SK-N-SH (cell line): ENCODE measurements at regions not wholly inside any gene's neighbourhood (a gene's known extent, or its start where the extent isn't known, plus 50 kb on each side); places are given as distances from the start of the nearest gene placed in this dataset.

Experiments
- CTCF ChIA-PET: fragments of 300-600, 350-600 bp; formaldehyde crosslinking; extraction: SDS; loops from one replicate; lab custom pipeline; 2021; lab: Yijun Ruan, JAX
- POLR2A ChIA-PET: fragments of 350-600 bp; sonication (Branson Sonifier 250); formaldehyde crosslinking; extraction: SDS; loops from one replicate; lab custom pipeline; 2020; ENCODE audit warnings: antibody characterized with exemption, inconsistent platforms; lab: Yijun Ruan, JAX
- DNase-seq: peaks from one replicate; pipeline ENCODE4 v3.0.0; 2012
- H2AFZ ChIP-seq: fragments of 200-600 bp; sonication (generic); 2 replicates; pipeline ENCODE4 v1.8.1; 2016; ENCODE audit warnings: antibody characterized with exemption, mild to moderate bottlenecking, low read depth
- H3F3A ChIP-seq: fragments of 200-600 bp; sonication (generic); replicated peaks from 2 replicates; pipeline ENCODE3; 2016; ENCODE audit warnings: antibody characterized with exemption, mild to moderate bottlenecking; ENCODE audit not compliant: insufficient read depth
- H3K27ac ChIP-seq, 2 experiments: fragments of 200-500 bp in 1 of 2; fragments of 200-600 bp in 1 of 2; sonication (Bioruptor generic) in 1 of 2; sonication (generic), shearing (Covaris generic) in 1 of 2; 2 replicates each; pipeline versions ENCODE4 v1.5.1 to v1.6.1; 2014 to 2016; ENCODE audit warnings: low read depth in 2 of 2, inconsistent platforms in 1 of 2, low read length in 1 of 2, mild to moderate bottlenecking in 1 of 2, mixed read lengths in 1 of 2
- H3K27me3 ChIP-seq: fragments of 200-600 bp; sonication (generic), shearing (Covaris generic); 2 replicates; pipeline ENCODE4 v1.6.1; 2016; ENCODE audit warnings: mixed run types; ENCODE audit not compliant: insufficient read depth
- H3K36me3 ChIP-seq, 2 experiments: fragments of 200-500 bp in 1 of 2; fragments of 200-600 bp in 1 of 2; sonication (Bioruptor generic) in 1 of 2; sonication (generic) in 1 of 2; replicated peaks in 1 of 2; 2 replicates each; pipeline versions ENCODE3 to v1.5.1; 2014 to 2016; ENCODE audit warnings: low read length in 1 of 2, mild to moderate bottlenecking in 1 of 2; ENCODE audit not compliant: insufficient read depth in 2 of 2, control insufficient read depth in 1 of 2
- H3K4me1 ChIP-seq, 2 experiments: fragments of 200-500 bp in 1 of 2; fragments of 200-600 bp in 1 of 2; sonication (Bioruptor generic) in 1 of 2; sonication (generic), shearing (Covaris generic) in 1 of 2; 2 replicates each; pipeline versions ENCODE4 v1.5.1 to v1.6.1; 2014 to 2016; ENCODE audit warnings: low read depth in 1 of 2, low read length in 1 of 2, mixed run types in 1 of 2; ENCODE audit not compliant: insufficient read depth in 2 of 2, control insufficient read depth in 1 of 2
- H3K4me2 ChIP-seq: fragments of 200-600 bp; sonication (generic), shearing (Covaris generic); 2 replicates; pipeline ENCODE4 v1.6.1; 2017; ENCODE audit warnings: mixed run types
- H3K4me3 ChIP-seq, 2 experiments: fragments of 200-500 bp in 1 of 2; fragments of 200-600 bp in 1 of 2; sonication (Bioruptor generic) in 1 of 2; sonication (generic), shearing (Covaris generic) in 1 of 2; 2 replicates each; pipeline versions ENCODE4 v1.5.1 to v1.8.1; 2014 to 2016; ENCODE audit warnings: low read depth in 2 of 2, inconsistent platforms in 1 of 2, low read length in 1 of 2, mild to moderate bottlenecking in 1 of 2, mixed read lengths in 1 of 2, moderate library complexity in 1 of 2
- H3K79me2 ChIP-seq: fragments of 200-600 bp; sonication (generic); 2 replicates; pipeline ENCODE4 v1.8.1; 2017; ENCODE audit warnings: mild to moderate bottlenecking; ENCODE audit not compliant: insufficient read depth
- H3K9ac ChIP-seq: fragments of 200-600 bp; sonication (generic); 2 replicates; pipeline ENCODE4 v1.6.1; 2017; ENCODE audit warnings: mixed run types
- H3K9me2 ChIP-seq: fragments of 200-600 bp; sonication (generic); 2 replicates; pipeline ENCODE4 v1.6.1; 2017; ENCODE audit warnings: mixed run types
- H3K9me3 ChIP-seq: fragments of 200-600 bp; sonication (generic); 2 replicates; pipeline ENCODE4 v1.6.1; 2017; ENCODE audit warnings: mixed run types, mild to moderate bottlenecking, moderate library complexity
- H4K20me1 ChIP-seq: fragments of 200-600 bp; sonication (generic); 2 replicates; pipeline ENCODE4 v1.6.1; 2017; ENCODE audit warnings: mild to moderate bottlenecking, mixed run types; ENCODE audit not compliant: insufficient read depth
- CHD2 ChIP-seq: fragments of 150-350 bp; IDR thresholded peaks from 2 replicates; pipeline ENCODE4 v1.6.1; 2018; ENCODE audit warnings: low read length; ENCODE audit not compliant: partially characterized antibody
- ELF1 ChIP-seq: IDR thresholded peaks from 2 replicates; pipeline ENCODE4 v1.4.0; 2012
- EP300 ChIP-seq, 2 experiments: IDR thresholded peaks; 2 replicates each; pipeline versions ENCODE4 v1.4.0 to v1.6.1; 2012; ENCODE audit warnings: borderline replicate concordance in 1 of 2, low read depth in 1 of 2, low read length in 1 of 2
- FOSL2 ChIP-seq: IDR thresholded peaks from 2 replicates; pipeline ENCODE4 v1.4.0; 2012; ENCODE audit warnings: low read depth, mild to moderate bottlenecking, moderate library complexity, borderline replicate concordance
- FOXJ3 ChIP-seq: sonication (generic); formaldehyde crosslinking; IDR thresholded peaks from 2 replicates; pipeline ENCODE4 v1.5.1; 2020; ENCODE audit warnings: mild to moderate bottlenecking, missing genetic modification reagents
- FOXM1 ChIP-seq: IDR thresholded peaks from 2 replicates; pipeline ENCODE4 v1.4.0; 2012; ENCODE audit warnings: low read depth, mild to moderate bottlenecking
- GABPA ChIP-seq: IDR thresholded peaks from 2 replicates; pipeline ENCODE4 v1.4.0; 2012; ENCODE audit warnings: low read depth, mild to moderate bottlenecking
- JUND ChIP-seq: IDR thresholded peaks from 2 replicates; pipeline ENCODE4 v1.4.0; 2012
- MEF2A ChIP-seq: IDR thresholded peaks from 2 replicates; pipeline ENCODE4 v1.4.0; 2012; ENCODE audit warnings: low read depth, borderline replicate concordance
- NFIC ChIP-seq: IDR thresholded peaks from 2 replicates; pipeline ENCODE4 v1.4.0; 2012; ENCODE audit warnings: borderline replicate concordance
- NRF1 ChIP-seq: IDR thresholded peaks from 2 replicates; pipeline ENCODE4 v1.6.1; 2012; ENCODE audit warnings: low read depth, mild to moderate bottlenecking, low read length
- POLR2AphosphoS5 ChIP-seq: IDR thresholded peaks from 2 replicates; pipeline ENCODE4 v1.6.1; 2012; ENCODE audit warnings: low read depth, low read length
- RCOR1 ChIP-seq: fragments of 150-350 bp; IDR thresholded peaks from 2 replicates; pipeline ENCODE4 v1.6.1; 2017; ENCODE audit warnings: antibody characterized with exemption, low read length
- RFX5 ChIP-seq: IDR thresholded peaks from 2 replicates; pipeline ENCODE4 v1.6.1; 2012; ENCODE audit warnings: mild to moderate bottlenecking, improper control_type of control experiment, low read length
- TCF12 ChIP-seq: IDR thresholded peaks from 2 replicates; pipeline ENCODE4 v1.4.0; 2012
- TEAD4 ChIP-seq: IDR thresholded peaks from 2 replicates; pipeline ENCODE4 v1.4.0; 2012; ENCODE audit warnings: mild to moderate bottlenecking, borderline replicate concordance; ENCODE audit not compliant: insufficient read depth
- YY1 ChIP-seq: IDR thresholded peaks from 2 replicates; pipeline ENCODE4 v1.4.0; 2012; ENCODE audit warnings: low read depth, mild to moderate bottlenecking
- WGBS: methylation state at CpG from one replicate; pipeline ENCODE4 v1.1.6; 2017; ENCODE audit warnings: low lambda C conversion rate; 5-methylcytosine and 5-hydroxymethylcytosine counted together
- TF ChIP-seq, protein P1 (sequence below): IDR thresholded peaks from 2 replicates; pipeline ENCODE4; 2012
- TF ChIP-seq, protein P2 (sequence below): IDR thresholded peaks from 2 replicates; pipeline ENCODE4 v1.6.1; 2012; ENCODE audit warnings: mild to moderate bottlenecking, low read depth, low read length, moderate library complexity

DNA sequence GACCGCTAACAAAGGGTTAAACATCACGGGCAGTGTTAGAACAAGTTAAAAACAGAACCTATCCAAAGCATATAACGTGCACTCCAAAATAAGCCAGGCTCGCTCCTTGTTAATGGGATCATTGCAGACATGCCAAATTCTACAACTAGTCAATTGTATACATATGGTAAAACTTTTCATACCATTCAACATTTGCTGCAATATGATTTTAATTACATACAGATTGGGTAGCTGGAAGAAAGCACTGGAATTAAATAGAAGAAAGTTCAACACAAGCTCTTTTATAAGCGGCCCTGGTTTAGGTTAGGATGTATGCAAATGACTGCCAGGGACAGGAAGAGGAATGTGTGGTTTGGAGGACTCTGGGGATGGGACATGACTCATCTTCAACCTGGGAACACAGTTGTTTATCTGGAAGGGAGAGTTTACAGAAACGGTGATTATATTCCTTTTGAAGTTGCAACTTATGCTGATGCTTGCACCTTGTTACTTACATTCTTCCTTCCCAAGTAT is 62.5 kb upstream of the TIAM2 start:
- no peaks in the 10 kb centered on the region for H3K36me3 ChIP-seq
- no peak overlapping the region; the same call in 1 of the 2 replicates for H3K9ac ChIP-seq
- H4K20me1 ChIP-seq: no peaks in the 10 kb centered on the region
- H3K4me3 ChIP-seq: no peak overlapping the region; a peak in 2 of 4 replicates
- H3K27me3 ChIP-seq: no peaks in the 10 kb centered on the region
- H3K79me2 ChIP-seq: no peaks in the 10 kb centered on the region
- 21% methylated on average over 6 of the region's 6 CpGs for WGBS
- peak; percentile 38 for DNase-seq
- peaks cover 27% of the 10 kb centered on the region for H3F3A ChIP-seq
- H3K9me2 ChIP-seq: no peaks in the 10 kb centered on the region
- peaks cover 31 to 33% of the 10 kb centered on the region in 2 experiments for H3K4me1 ChIP-seq
- CTCF ChIA-PET: interaction anchor here (0.9 to 8.1 kb wide), 7 partner anchors 24 to 257 kb away, joined by 3 to 132 read pairs (median 3); no protein-coding TSS in a partner anchor
- peak overlapping the region; percentile 66; the same call in 1 of the 2 replicates for H3K4me2 ChIP-seq
- H3K9me3 ChIP-seq: no peaks in the 10 kb centered on the region
- TF ChIP-seq JUND: peak; percentile 56; the same call in 1 of the 2 replicates
- peak; percentile 20; the same call in 1 of the 2 replicates for TF ChIP-seq POLR2AphosphoS5
- TF ChIP-seq, protein P1, sequence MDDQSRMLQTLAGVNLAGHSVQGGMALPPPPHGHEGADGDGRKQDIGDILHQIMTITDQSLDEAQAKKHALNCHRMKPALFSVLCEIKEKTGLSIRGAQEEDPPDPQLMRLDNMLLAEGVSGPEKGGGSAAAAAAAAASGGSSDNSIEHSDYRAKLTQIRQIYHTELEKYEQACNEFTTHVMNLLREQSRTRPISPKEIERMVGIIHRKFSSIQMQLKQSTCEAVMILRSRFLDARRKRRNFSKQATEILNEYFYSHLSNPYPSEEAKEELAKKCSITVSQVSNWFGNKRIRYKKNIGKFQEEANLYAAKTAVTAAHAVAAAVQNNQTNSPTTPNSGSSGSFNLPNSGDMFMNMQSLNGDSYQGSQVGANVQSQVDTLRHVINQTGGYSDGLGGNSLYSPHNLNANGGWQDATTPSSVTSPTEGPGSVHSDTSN: peak; percentile 66
- peak; percentile 26 to 54; a peak in 3 of 4 replicates for TF ChIP-seq EP300 (IDR thresholded peaks at IDR 0.05; ENCODE audit: borderline replicate concordance in 1 of 2, low read depth in 1 of 2, low read length in 1 of 2)
- TF ChIP-seq NFIC: peak; percentile 15; the same call in 1 of the 2 replicates
- no peak for TF ChIP-seq NRF1
- TF ChIP-seq RCOR1: peak; percentile 57
- TF ChIP-seq, protein P2, sequence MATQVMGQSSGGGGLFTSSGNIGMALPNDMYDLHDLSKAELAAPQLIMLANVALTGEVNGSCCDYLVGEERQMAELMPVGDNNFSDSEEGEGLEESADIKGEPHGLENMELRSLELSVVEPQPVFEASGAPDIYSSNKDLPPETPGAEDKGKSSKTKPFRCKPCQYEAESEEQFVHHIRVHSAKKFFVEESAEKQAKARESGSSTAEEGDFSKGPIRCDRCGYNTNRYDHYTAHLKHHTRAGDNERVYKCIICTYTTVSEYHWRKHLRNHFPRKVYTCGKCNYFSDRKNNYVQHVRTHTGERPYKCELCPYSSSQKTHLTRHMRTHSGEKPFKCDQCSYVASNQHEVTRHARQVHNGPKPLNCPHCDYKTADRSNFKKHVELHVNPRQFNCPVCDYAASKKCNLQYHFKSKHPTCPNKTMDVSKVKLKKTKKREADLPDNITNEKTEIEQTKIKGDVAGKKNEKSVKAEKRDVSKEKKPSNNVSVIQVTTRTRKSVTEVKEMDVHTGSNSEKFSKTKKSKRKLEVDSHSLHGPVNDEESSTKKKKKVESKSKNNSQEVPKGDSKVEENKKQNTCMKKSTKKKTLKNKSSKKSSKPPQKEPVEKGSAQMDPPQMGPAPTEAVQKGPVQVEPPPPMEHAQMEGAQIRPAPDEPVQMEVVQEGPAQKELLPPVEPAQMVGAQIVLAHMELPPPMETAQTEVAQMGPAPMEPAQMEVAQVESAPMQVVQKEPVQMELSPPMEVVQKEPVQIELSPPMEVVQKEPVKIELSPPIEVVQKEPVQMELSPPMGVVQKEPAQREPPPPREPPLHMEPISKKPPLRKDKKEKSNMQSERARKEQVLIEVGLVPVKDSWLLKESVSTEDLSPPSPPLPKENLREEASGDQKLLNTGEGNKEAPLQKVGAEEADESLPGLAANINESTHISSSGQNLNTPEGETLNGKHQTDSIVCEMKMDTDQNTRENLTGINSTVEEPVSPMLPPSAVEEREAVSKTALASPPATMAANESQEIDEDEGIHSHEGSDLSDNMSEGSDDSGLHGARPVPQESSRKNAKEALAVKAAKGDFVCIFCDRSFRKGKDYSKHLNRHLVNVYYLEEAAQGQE: 0 out of 2 replicates have a peak, but pooled peaks have one; percentile 44
- TF ChIP-seq TEAD4: peak; percentile 32; the same call in 1 of the 2 replicates
- TF ChIP-seq ELF1: no peak
- no peak for TF ChIP-seq CHD2
- TF ChIP-seq FOSL2: peak; percentile 69; the same call in 1 of the 2 replicates
- 0 out of 2 replicates have a peak, but pooled peaks have one; percentile 36 for TF ChIP-seq FOXM1
- no peak for TF ChIP-seq YY1
- TF ChIP-seq MEF2A: no peak
- no peak for TF ChIP-seq GABPA
- TF ChIP-seq TCF12: peak; percentile 90
- TF ChIP-seq FOXJ3 (CRISPR knock-in tag): no peak
- TF ChIP-seq RFX5: no peak
- TF ChIP-seq, all 33 proteins: peak for 11
- POLR2A ChIA-PET: no interaction called here
- Histone ChIP-seq H2AFZ (peak overlapping the region; percentile 27; the same call in 1 of the 2 replicates), H3K27ac (peak overlapping the region; percentile 82 to 94)
